GM12892 (cell line): ENCODE measurements at regions not wholly inside any gene's neighbourhood (a gene's known extent, or its start where the extent isn't known, plus 50 kb on each side); places are given as distances from the start of the nearest gene placed in this dataset.

Source experiments
- DNase-seq: peaks from one replicate; pipeline ENCODE4 v3.0.0; 2011; ENCODE audit not compliant: insufficient read length
- FAIRE-seq: peaks from 2 replicates; lab custom pipeline; 2011; peaks lifted over from hg19 to GRCh38; lab: Jason Lieb, UNC
- POLR2A ChIP-seq: IDR thresholded peaks from 2 replicates; pipeline ENCODE4 v1.6.1; 2011; ENCODE audit warnings: low read depth, low read length, control low read depth
- POLR2AphosphoS5 ChIP-seq: IDR thresholded peaks from 2 replicates; pipeline ENCODE4 v1.6.1; 2011; ENCODE audit warnings: low read depth, low read length, control low read depth
- TAF1 ChIP-seq: IDR thresholded peaks from 2 replicates; pipeline ENCODE4 v1.6.1; 2011; ENCODE audit warnings: low read depth, mild to moderate bottlenecking, control low read depth, low read length, borderline replicate concordance

DNA sequence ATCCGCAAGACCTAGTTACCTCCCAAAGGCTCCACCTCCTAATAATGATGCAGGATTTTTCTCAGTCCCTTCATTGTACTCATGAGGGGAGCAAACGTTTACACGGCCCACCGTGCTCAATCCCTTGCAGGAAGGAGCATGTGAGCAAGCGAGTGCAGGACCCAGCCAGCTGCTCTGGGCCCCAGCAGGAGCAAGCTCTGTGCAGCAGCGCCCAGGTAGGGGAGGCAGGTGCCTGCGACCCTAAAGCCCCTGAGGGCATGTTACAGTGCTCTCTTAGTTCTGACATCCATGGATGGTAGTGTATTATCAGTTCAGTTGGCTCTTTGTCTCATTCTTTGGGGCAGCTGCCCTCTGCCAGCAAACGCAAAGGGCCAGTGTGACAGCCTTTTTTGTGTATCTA lies 143.4 kb downstream of the TBXT start:
- TF ChIP-seq TAF1 (no peak), POLR2AphosphoS5 (no peak), POLR2A (no peak)
- FAIRE-seq (no peak), DNase-seq (no peak)

DNA sequence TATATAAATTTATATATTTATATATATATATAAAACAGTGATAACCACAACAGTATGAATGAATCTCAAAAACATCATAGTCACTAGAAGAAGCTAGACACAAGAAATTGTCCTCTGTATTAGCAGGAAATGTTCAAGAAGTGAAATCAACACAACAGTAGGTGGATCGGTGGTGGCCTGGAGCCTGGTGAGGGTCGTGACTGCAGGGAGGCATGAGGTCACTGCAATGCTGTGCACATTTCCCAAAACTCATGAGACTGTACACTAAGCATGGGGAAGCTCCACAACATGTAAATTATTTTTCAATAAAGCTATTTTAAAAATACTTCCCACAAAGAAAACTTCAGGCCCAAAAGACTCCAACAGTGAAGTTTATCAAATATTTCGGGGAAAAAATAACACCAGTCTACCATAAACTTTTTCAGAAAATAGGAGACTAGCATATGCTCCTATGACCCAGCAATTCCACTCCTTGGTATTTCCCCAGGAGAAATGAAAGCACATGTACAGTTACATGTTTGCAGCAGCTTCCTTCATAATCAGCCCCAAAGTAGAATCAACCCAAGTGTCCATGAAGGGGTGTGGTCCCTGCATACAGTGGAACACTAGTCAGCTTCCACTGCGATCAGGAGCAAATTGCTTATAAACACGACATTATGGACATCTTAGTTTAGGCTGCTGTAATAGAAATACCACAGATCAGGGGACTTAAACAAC lies 144.2 kb downstream of the TBXT start:
- DNase-seq (no peak), FAIRE-seq (peak; percentile 17)
- TF ChIP-seq POLR2A (no peak), POLR2AphosphoS5 (no peak), TAF1 (no peak)

DNA sequence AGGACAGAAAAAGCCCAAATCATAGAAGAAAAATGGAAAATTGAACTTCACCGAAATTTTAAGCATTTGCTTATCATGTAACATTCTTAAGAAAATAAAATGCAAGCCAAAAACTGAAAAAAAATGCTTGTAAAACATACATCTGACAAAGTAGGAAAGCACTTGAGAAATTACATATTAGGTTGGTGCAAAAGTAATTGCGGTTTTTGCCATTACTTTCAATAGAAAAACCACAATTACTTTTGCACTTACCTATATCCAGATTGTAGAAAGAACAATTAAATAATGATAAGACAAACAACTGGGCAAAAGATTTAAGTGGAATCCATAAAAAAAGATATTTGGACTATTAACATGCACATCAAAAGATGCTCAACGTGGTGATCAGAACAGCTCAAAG lies 146.2 kb downstream of the TBXT start:
- TF ChIP-seq POLR2A (no peak), POLR2AphosphoS5 (no peak), TAF1 (no peak)
- FAIRE-seq = no peak

DNA sequence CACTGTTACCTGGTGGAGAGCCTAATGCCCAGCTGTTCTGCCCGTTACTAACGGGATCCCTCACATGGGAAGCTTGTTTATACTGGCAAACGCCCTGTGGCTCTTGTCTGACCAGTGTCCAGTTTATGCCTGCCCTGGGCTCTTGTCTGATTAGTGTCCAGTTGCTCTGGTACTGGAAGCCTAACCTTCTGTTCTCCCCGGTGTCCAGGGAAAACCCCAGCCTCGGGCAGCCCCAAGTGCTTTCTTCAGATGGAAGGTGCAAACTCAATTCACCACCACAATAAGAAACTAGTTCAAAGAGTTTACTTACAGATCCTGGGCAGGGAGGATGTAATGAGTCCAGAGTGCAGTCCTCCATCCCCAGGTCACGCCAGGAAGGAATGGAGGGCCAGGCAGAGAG lies 148.4 kb downstream of the TBXT start:
- no peak for TF ChIP-seq POLR2A
- TF ChIP-seq TAF1 = no peak
- DNase-seq = no peak
- FAIRE-seq = no peak

More for the DNA sequence above, 146.2 kb downstream of the TBXT start:
- no peak for DNase-seq

GRCh38 chr6:166017032-166017635 lies 150.5 kb downstream of the TBXT start:
- TF ChIP-seq TAF1 (no peak), POLR2AphosphoS5 (no peak), POLR2A (no peak)
- DNase-seq = no peak
- no peak for FAIRE-seq

DNA sequence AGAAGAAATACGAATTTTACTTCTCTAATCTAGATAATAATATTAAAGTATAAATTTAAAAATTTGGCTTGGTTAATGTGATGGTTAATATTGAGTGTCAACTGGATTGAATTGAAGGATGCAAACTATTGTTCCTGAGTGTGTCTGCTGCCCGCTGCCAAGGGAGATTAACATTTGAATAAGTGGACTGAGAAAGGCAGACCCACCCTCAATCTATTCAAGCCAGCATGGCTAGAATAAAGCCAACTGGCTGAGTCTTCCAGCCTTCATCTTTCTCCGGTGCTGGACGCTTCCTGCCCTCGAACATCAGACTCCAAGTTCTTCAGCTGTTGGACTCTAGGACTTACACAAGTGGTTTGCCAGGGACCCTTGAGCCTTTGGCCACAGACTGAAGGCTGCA lies 152.7 kb downstream of the TBXT start:
- FAIRE-seq = no peak

GRCh38 chr6:166010136-166010960 lies 157.3 kb downstream of the TBXT start:
- DNase-seq = no peak
- FAIRE-seq = no peak
- TF ChIP-seq POLR2AphosphoS5 (no peak), POLR2A (no peak), TAF1 (no peak)

More for the DNA sequence above, 152.7 kb downstream of the TBXT start:
- no peak for DNase-seq
- TF ChIP-seq POLR2A (no peak), POLR2AphosphoS5 (no peak), TAF1 (no peak)

DNA sequence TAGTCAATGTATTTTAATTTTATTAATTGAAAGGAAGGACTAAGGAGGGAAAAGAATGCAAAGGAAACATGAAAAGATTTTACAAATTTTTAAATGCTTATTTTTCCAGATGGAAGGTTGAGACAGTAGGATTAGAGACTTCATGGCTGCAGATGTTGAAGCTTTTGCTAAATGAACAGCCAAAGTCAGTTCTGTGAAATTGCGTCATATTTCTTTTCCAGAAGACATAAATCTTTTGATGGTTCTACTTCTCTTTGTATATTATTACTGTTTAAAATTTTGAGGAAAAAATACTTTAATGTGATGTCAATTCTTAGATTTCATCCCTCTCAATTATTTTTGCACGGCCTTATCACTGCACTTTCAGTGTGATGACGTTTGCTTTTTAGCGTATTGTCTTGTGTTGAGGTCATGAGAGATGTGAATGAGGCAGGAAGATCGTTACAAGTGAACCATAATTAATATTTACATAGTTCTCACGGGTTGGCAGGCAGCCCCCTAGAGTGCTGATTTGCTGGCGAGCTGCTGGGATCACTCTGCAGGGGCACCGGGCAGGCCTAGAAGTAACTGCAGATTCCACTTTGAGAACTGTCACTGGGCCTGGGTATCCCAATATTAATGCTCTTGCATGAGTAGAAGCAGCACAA lies 158.1 kb downstream of the TBXT start:
- FAIRE-seq = no peak
- TF ChIP-seq POLR2AphosphoS5 = no peak
- no peak for TF ChIP-seq POLR2A
- no peak for DNase-seq

GRCh38 chr6:166008441-166009369 lies 158.9 kb downstream of the TBXT start:
- no peak for DNase-seq
- no peak for FAIRE-seq
- TF ChIP-seq POLR2AphosphoS5 = no peak
- no peak for TF ChIP-seq TAF1
- no peak for TF ChIP-seq POLR2A

GRCh38 chr6:166007349-166008263 lies 160.0 kb downstream of the TBXT start:
- FAIRE-seq (no peak), DNase-seq (no peak)
- TF ChIP-seq TAF1 = no peak
- no peak for TF ChIP-seq POLR2A

- DNase-seq (no peak), FAIRE-seq (no peak)
- TF ChIP-seq TAF1 (no peak), POLR2A (no peak), POLR2AphosphoS5 (no peak)
Measured at GRCh38 chr6:166006900-166007301, 160.8 kb downstream of the TBXT start.
